GM19025 (cell line): ENCODE measurements at regions not wholly inside any gene's neighbourhood (a gene's known extent, or its start where the extent isn't known, plus 50 kb on each side); places are given as distances from the start of the nearest gene placed in this dataset.
"Not testable (repeated sequence)": the region's sequence is repeated elsewhere in the genome, so short reads cannot be mapped to it uniquely, and the experiment has no call there.

Source experiments
- ATAC-seq: cut with Tn5 transposase; IDR thresholded peaks from one replicate; pipeline ENCODE4 v1.9.1; 2021; ENCODE audit warnings: mild to moderate bottlenecking, low read depth, moderate library complexity; ENCODE audit not compliant: unreplicated experiment

- ATAC-seq: no peak
Observed at GRCh38 chr1:89436856-89437255, 73.0 kb downstream of the GBP6 start.

- not testable (repeated sequence) for ATAC-seq
Observed at GRCh38 chr1:89438301-89438700, 74.4 kb downstream of the GBP6 start.

- no peak for ATAC-seq
Observed at GRCh38 chr1:89440911-89441310, 77.1 kb downstream of the GBP6 start.

- ATAC-seq: no peak
Observed at GRCh38 chr1:89444791-89445190, 79.8 kb upstream of the LRRC8B start.

- peak; percentile 53 for ATAC-seq
Observed at GRCh38 chr1:89451011-89451410, 73.6 kb upstream of the LRRC8B start.

GRCh38 chr1:89453123-89453972, 71.3 kb upstream of the LRRC8B start:
- no peak for ATAC-seq

- no peak for ATAC-seq
Observed at GRCh38 chr1:89454845-89455521, 69.6 kb upstream of the LRRC8B start.

GRCh38 chr1:89457046-89457445, 67.6 kb upstream of the LRRC8B start:
- no peak for ATAC-seq

- ATAC-seq: no peak
Observed at GRCh38 chr1:89459081-89459480, 65.5 kb upstream of the LRRC8B start.

GRCh38 chr1:89460325-89460724, 64.3 kb upstream of the LRRC8B start:
- ATAC-seq: no peak

- no peak for ATAC-seq
Observed at GRCh38 chr1:89462250-89462649, 62.4 kb upstream of the LRRC8B start.

GRCh38 chr1:89464008-89464407, 60.6 kb upstream of the LRRC8B start:
- no peak for ATAC-seq

- no peak for ATAC-seq
Observed at GRCh38 chr1:89465201-89465600, 59.4 kb upstream of the LRRC8B start.

- no peak for ATAC-seq
Observed at GRCh38 chr1:89466307-89466930, 58.2 kb upstream of the LRRC8B start.

GRCh38 chr1:89472253-89472652, 52.4 kb upstream of the LRRC8B start:
- no peak for ATAC-seq

- ATAC-seq: no peak
Observed at GRCh38 chr1:89472886-89473417, 51.7 kb upstream of the LRRC8B start.
